GM19025 (cell line): ENCODE measurements at regions not wholly inside any gene's neighbourhood (a gene's known extent, or its start where the extent isn't known, plus 50 kb on each side); places are given as distances from the start of the nearest gene placed in this dataset.
"Not testable (repeated sequence)": the region's sequence is repeated elsewhere in the genome, so short reads cannot be mapped to it uniquely, and the experiment has no call there.

Experiments
- ATAC-seq: cut with Tn5 transposase; IDR thresholded peaks from one replicate; pipeline ENCODE4 v1.9.1; 2021; ENCODE audit warnings: mild to moderate bottlenecking, low read depth, moderate library complexity; ENCODE audit not compliant: unreplicated experiment

DNA sequence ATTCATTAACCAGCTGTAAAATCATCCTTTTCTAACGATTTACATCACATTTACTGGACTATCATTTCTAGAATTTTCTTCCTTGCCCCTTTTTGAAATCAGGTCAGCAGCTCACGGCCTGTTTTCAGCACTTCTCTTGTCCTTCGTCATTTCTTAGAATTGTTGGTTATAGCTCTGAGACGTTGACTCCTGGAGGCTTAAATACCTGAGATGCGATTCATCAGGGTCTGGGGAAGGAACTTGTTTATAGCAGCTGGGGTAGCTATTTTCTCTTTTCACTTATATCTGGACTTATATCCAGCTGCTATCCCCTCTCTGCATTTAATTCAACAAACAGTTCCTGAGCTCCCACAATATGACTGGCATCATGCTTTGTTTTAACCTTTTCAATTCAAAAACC lies 338.7 kb upstream of the TNRC6C start:
- no peak for ATAC-seq

- ATAC-seq: no peak
Measured at GRCh38 chr17:77620282-77620681, 338.2 kb upstream of the TNRC6C start.

- ATAC-seq: not testable (repeated sequence)
Measured at GRCh38 chr17:77622084-77622483, 336.4 kb upstream of the TNRC6C start.

DNA sequence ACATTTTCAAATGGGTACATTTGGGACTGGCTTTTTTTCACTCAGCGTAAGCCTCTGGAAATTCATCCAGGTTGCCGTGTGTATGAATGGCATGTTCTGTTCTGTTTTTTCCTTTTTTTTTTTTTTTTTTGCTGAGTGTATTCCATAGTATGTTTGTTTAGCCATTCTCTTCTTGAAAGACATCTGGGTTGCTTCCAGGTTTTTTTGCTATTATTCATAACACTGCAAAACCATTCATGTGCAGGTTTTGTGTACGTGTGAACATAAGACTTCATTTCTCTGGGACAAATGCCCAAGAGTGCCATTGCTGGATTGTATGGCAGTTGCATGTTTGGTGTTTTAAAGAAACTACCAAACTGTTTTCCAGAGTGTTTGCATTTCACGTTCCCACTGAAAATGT lies 335.9 kb upstream of the TNRC6C start:
- ATAC-seq: no peak

DNA sequence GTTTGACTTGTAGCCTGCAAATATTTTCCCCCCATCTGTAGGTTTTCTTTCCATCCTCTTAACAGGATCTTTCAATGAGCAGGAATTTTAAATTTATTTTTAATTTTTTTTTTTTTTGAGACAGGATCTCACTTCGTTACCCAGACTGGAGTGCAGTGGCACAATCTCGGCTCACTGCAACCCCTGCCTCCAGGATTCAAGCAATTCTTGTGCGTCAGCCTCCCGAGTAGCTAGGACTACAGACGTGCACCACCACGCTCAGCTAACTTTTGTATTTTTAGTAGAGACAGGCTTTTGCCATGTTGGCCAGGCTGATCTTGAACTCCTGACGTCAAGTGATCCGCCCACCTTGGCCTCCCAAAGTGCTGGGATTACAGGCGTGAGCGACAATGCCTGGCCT lies 335.2 kb upstream of the TNRC6C start:
- not testable (repeated sequence) for ATAC-seq

DNA sequence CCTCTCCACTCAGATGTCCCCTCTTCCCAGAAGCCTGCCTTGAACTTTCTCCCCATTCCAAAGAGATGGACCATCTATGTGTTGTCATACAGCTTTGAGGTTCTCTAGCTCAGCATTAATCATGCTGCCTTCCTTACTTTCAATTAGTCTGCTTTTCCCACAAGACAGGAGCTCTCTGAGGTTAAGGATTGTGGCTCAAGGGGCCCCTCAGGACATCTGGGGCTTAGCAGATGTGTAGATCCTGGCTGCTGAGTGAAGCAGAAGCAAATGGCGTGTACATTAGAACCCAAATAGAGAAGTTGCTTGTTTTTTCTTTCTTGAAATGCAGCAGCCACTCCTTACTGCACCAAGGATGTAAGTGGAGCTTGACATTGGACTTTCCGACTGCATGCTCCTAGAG lies 330.5 kb upstream of the TNRC6C start:
- no peak for ATAC-seq

- ATAC-seq: not testable (repeated sequence)
Measured at GRCh38 chr17:77629284-77629683, 329.2 kb upstream of the TNRC6C start.

GRCh38 chr17:77631307-77631706 lies 327.2 kb upstream of the TNRC6C start:
- ATAC-seq: no peak

DNA sequence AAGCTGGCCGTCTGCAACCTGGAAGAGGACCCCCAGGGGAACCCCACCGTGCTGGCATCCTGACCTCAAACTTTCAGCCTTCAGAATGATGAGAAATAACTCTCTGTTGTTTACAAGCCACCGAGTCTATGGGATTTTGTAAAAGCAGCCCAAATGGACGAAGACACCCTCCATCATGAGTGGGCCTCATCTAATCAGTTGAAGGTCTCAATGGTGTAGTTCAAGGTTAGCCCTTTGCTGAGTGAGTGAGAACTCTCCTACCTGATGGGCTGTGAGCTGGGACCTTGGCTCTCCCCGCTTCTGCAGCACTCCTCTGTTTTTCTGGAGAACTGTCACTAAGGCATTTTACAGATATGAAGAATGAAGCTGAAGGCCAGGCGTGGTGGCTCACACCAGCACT lies 325.9 kb upstream of the TNRC6C start:
- no peak for ATAC-seq

DNA sequence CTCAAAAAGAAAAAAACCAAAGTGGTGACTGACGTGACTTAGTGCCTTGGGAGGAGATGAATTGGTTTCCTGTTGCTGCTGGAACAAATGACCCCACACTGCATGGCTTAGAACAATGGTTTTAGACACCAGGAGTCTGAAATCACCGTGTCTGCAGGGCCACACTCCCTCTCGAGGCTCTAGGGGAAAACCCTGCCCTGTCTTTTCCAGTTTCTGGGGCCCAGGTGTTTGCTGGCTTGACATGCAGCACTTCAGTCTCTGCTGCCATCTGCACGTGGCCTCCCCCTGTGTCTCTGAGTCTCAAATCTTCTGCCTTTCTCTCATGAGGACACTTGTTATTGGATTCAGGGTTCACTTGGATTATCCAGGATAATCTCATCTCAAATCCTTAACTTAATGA lies 323.8 kb upstream of the TNRC6C start:
- ATAC-seq: no peak

DNA sequence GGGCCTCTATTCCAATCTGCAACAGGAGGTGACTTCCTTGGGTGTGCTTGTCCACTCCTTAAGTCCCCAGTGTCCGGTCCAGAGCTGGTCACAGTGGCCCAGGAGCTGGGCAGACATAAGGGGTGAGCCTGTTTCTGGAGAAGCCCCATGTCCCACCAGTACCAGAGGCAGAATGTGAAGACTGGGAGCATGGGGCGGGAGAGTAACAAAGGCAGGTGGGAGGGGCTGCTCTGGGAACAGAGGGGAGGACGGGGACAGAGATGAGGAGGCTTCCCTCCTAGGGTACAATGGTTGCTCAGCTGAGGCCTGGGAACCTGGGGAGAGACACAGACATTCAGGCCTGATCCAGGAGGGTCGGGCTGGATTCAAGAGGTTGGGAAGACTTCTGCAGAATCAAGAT lies 323.3 kb upstream of the TNRC6C start:
- no peak for ATAC-seq

GRCh38 chr17:77635785-77636184 lies 322.7 kb upstream of the TNRC6C start:
- not testable (repeated sequence) for ATAC-seq

- ATAC-seq: no peak
Measured at GRCh38 chr17:77636835-77637817, 321.4 kb upstream of the TNRC6C start.

- no peak for ATAC-seq
Measured at GRCh38 chr17:77637818-77638575, 320.5 kb upstream of the TNRC6C start.

GRCh38 chr17:77640252-77640651 lies 318.3 kb upstream of the TNRC6C start:
- ATAC-seq: no peak

GRCh38 chr17:77640916-77641605 lies 317.4 kb upstream of the TNRC6C start:
- no peak for ATAC-seq

DNA sequence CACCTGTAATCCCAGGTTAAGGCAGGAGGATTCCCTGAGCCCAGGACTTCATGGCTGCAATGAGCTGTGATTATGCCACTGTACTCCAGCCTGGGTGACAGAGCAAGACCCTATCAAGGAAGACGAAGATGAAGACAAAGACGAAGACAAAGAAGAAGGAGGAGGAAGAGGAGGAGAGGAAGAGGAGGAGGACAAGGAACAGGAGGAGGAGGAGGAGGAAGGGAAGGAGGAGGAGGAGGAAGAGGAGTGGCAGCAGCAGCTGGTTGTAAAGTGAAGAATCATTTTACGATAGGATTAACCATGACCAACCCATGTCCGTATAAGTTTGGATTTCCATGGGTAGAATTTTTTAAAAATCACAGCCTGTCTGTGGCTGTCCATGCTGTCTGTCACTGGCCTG lies 316.8 kb upstream of the TNRC6C start:
- ATAC-seq: no peak

DNA sequence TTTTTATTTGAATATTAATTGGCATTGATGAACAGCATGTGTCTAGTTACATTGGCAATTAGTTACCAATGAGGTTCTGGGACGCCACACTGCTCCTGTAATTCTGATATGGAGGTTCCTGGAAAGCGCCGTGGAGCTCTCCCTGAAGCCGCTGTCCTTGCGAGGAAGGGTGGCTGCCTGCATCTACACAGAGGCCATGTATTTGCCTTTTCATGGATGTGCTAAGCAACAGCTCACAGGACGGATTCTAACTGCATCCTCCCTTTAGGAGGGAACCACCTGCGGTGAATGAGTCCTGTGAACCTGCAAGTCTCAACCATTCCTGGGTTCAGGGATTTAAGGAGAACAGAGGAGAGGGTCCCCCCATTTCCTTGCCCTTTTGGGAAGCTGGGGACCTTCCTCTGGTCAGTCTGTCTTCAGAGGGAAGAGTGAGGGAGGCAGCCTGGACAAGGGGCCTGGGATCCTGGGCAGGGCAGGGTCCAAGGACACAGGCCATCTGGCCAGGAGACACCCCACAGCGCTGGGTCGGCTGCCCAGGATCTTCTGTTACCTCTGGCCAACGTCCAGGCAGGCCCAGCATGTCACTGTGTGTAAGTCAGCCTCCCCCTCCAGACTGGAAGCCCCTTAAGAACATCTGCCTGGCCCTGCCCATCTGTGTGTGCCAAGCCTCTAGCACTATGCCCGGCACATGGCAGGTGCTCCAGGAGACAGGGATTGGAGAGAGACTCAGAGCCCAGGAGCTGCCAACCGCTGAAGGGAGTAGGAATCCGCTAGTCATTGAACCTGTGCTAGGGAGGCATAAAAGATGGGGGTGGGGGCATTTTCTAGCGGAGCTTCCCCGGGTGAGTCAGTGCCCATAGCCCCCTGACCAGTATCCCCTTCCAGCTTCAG lies 314.1 kb upstream of the TNRC6C start:
- no peak for ATAC-seq

GRCh38 chr17:77645072-77646045 lies 313.1 kb upstream of the TNRC6C start:
- ATAC-seq: no peak
